ENCODE measurements at regions not wholly inside any gene's neighbourhood (a gene's known extent, or its start where the extent isn't known, plus 50 kb on each side); places are given as distances from the start of the nearest gene placed in this dataset.

- Mint-ChIP-seq H3K9me3 (no peaks in the 10 kb centered on the region), H3K27ac (no peak overlapping the region), H3K4me3 (no peak overlapping the region), H3K4me1 (ENCODE audit: low read depth) (no peaks in the 10 kb centered on the region), H3K36me3 (ENCODE audit: low read depth) (no peaks in the 10 kb centered on the region), H3K27me3 (peaks cover 17% of the 10 kb centered on the region)
- ChIA-PET CTCF (no interaction called here), POLR2A (no interaction called here)
- ATAC-seq (ENCODE audit: poor library complexity) (no peak), DNase-seq (peak in 3 of 14 experiments; percentile 32 to 68 (median 58))
- Histone ChIP-seq H3K9me3 (ENCODE audit: control insufficient read depth in 1 of 2, insufficient read depth in 1 of 2, low read length in 2 of 2) (no peaks in the 10 kb centered on the region), H3K4me1 (ENCODE audit: insufficient read depth, low read length) (no peaks in the 10 kb centered on the region), H3K36me3 (ENCODE audit: insufficient read depth, low read length) (no peaks in the 10 kb centered on the region), H3K27ac (ENCODE audit: low read depth in 1 of 2, low read length in 2 of 2) (no peak overlapping the region), H3K27me3 (ENCODE audit: control insufficient read depth in 1 of 2, insufficient read depth in 2 of 2, low read length in 2 of 2) (peaks cover 0 to 6% of the 10 kb centered on the region in 2 experiments), H3K4me3 (ENCODE audit: low read length) (no peak overlapping the region)
- no peak for TF ChIP-seq CTCF (IDR thresholded peaks at IDR 0.05)
- intact Hi-C loops (cut with DNase I, micrococcal nuclease): no loop called here
Measured at GRCh38 chr18:79625195-79625923, 54.2 kb upstream of the CTDP1 start.

- H3K4me3 Mint-ChIP-seq: no peak overlapping the region
- Histone ChIP-seq H3K4me3 (ENCODE audit: low read length) (no peak overlapping the region), H3K27me3 (ENCODE audit: control insufficient read depth in 1 of 2, insufficient read depth in 2 of 2, low read length in 2 of 2) (peaks cover 0 to 6% of the 10 kb centered on the region in 2 experiments), H3K27ac (ENCODE audit: low read depth in 1 of 2, low read length in 2 of 2) (no peak overlapping the region), H3K9me3 (ENCODE audit: control insufficient read depth in 1 of 2, insufficient read depth in 1 of 2, low read length in 2 of 2) (no peaks in the 10 kb centered on the region), H3K36me3 (ENCODE audit: insufficient read depth, low read length) (no peaks in the 10 kb centered on the region), H3K4me1 (ENCODE audit: insufficient read depth, low read length) (no peaks in the 10 kb centered on the region)
- no peaks in the 10 kb centered on the region for H3K9me3 Mint-ChIP-seq
- no peak for TF ChIP-seq CTCF (IDR thresholded peaks at IDR 0.05)
- H3K27me3 Mint-ChIP-seq: peaks cover 17% of the 10 kb centered on the region
- ATAC-seq (ENCODE audit: poor library complexity) (no peak), DNase-seq (no peak)
- CTCF ChIA-PET: no interaction called here
- no peaks in the 10 kb centered on the region for H3K36me3 Mint-ChIP-seq (ENCODE audit: low read depth)
- no peaks in the 10 kb centered on the region for H3K4me1 Mint-ChIP-seq (ENCODE audit: low read depth)
- POLR2A ChIA-PET: no interaction called here
- intact Hi-C loops (cut with DNase I, micrococcal nuclease): no loop called here
- no peak overlapping the region for H3K27ac Mint-ChIP-seq
Measured at GRCh38 chr18:79625924-79626561, 53.6 kb upstream of the CTDP1 start.

- ChIA-PET CTCF (no interaction called here), POLR2A (no interaction called here)
- no peak for DNase-seq
Measured at GRCh38 chr18:79626905-79627749, 52.5 kb upstream of the CTDP1 start.

More at GRCh38 chr18:79626905-79627749, 52.5 kb upstream of the CTDP1 start:
- TF ChIP-seq CTCF (IDR thresholded peaks at IDR 0.05): no peak
- peaks cover 17% of the 10 kb centered on the region for H3K27me3 Mint-ChIP-seq
- no peaks in the 10 kb centered on the region for H3K9me3 Mint-ChIP-seq
- H3K36me3 ChIP-seq (ENCODE audit: insufficient read depth, low read length): no peaks in the 10 kb centered on the region
- no peak overlapping the region for H3K4me3 ChIP-seq (ENCODE audit: low read length)
- H3K4me3 Mint-ChIP-seq: no peak overlapping the region
- no peaks in the 10 kb centered on the region for H3K4me1 ChIP-seq (ENCODE audit: insufficient read depth, low read length)
- no peaks in the 10 kb centered on the region for H3K36me3 Mint-ChIP-seq (ENCODE audit: low read depth)
- no peak overlapping the region for H3K27ac Mint-ChIP-seq
- ATAC-seq (ENCODE audit: poor library complexity): no peak
- H3K4me1 Mint-ChIP-seq (ENCODE audit: low read depth): no peaks in the 10 kb centered on the region
- peaks cover 0 to 6% of the 10 kb centered on the region in 2 experiments for H3K27me3 ChIP-seq (ENCODE audit: control insufficient read depth in 1 of 2, insufficient read depth in 2 of 2, low read length in 2 of 2)
- H3K27ac ChIP-seq (ENCODE audit: low read depth in 1 of 2, low read length in 2 of 2): no peak overlapping the region
- intact Hi-C loops (cut with DNase I, micrococcal nuclease): no loop called here
- no peaks in the 10 kb centered on the region for H3K9me3 ChIP-seq (ENCODE audit: control insufficient read depth in 1 of 2, insufficient read depth in 1 of 2, low read length in 2 of 2)
